ENCODE measurements at regions not wholly inside any gene's neighbourhood (a gene's known extent, or its start where the extent isn't known, plus 50 kb on each side); places are given as distances from the start of the nearest gene placed in this dataset.

DNA sequence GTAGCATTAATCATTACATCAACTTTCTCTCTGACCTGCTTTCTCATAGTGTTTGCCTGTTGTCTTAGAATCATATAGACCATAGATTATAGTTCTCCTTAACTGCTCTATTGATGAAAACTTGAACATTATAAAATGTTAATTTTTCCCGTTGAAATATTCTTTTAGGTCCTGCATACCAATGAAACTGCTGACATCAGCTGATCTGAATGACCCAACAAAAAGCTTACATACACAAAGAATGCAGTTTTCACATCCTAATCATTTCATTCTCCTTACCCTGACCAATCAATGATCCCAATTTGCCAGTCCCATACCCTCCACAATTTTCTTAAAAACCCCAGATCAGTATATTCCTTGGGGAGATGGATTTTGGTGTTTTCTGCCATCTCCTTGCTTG is 302.9 kb upstream of the MBL2 start:
- Histone ChIP-seq H3K79me2 (ENCODE audit: low read depth) (no peaks in the 10 kb centered on the region), H3K9me3 (ENCODE audit: low read depth) (no peaks in the 10 kb centered on the region), H4K20me1 (ENCODE audit: low read depth) (no peaks in the 10 kb centered on the region), H3K36me3 (no peaks in the 10 kb centered on the region), H3K4me2 (no peak overlapping the region), H3K4me1 (no peaks in the 10 kb centered on the region), H3K27ac (no peak overlapping the region), H3K4me3 (no peak overlapping the region), H3K27me3 (no peaks in the 10 kb centered on the region), H3K9ac (no peak overlapping the region), H3F3A (ENCODE audit: low read depth) (no peaks in the 10 kb centered on the region), H2AFZ (replicated peaks) (no peak overlapping the region)
- Mint-ChIP-seq H3K27me3 (ENCODE audit: insufficient read depth, low read depth) (no peaks in the 10 kb centered on the region), H3K4me3 (no peak overlapping the region), H3K9me3 (no peaks in the 10 kb centered on the region), H3K27ac (no peak overlapping the region), H3K36me3 (no peaks in the 10 kb centered on the region), H3K4me1 (no peaks in the 10 kb centered on the region)
- DNase-seq (ENCODE audit: low spot score), result no peak
- no peak for TF ChIP-seq EZH2 (IDR thresholded peaks at IDR 0.05)

DNA sequence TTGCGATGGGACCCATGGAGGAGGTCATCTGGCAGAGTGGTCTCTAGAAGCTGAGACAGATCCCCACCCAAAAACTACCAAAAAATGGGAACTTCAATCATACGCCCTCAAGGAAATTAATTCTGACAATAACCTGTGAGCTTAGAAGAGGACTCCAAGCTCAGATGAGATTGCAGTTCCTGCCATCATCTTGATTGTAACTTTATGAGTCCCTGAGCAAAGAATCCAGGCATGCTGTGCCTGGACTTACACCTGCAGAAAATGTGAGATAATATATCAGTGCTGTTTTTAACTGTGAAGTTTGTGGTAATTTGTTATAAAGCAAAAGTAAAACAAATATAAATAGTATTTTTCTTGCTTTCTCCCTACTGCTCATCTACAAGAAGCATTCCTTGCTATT is 299.6 kb upstream of the MBL2 start:
- H3K27me3 Mint-ChIP-seq (ENCODE audit: insufficient read depth, low read depth), result no peaks in the 10 kb centered on the region
- no peak overlapping the region for H2AFZ ChIP-seq (replicated peaks)
- no peak overlapping the region for H3K4me3 Mint-ChIP-seq

DNA sequence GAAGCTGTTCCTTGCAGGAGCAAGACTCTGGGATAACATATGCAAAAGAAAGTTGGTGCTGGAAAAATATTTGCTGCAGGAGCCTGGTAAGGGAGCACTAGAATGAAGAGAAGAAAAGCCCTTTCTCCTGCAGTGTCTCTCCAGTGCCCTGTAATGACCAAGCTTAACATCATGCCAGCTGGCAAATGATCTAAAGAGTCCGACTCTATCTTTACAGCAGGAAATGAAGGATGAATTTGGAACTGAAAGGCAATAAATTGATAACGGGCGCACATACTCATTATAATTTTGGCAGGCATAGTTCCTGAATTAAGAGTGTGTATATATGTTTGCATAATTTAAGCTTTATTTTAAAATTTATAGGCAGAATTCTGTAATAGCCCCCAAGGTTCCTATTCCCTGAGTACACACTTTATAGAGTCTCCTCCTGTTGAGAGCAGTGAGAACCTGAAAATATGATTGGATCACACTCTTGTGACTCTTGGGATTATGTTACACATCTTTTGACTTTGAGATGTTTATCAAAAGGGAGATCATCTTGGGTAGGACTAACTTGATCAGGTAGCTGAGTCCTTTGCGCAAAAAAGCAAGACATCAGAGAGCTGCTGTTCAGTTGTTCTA is 299.0 kb upstream of the MBL2 start:
- Histone ChIP-seq H3K9me3 (ENCODE audit: low read depth) (no peaks in the 10 kb centered on the region), H3K4me1 (no peaks in the 10 kb centered on the region), H3K27me3 (no peaks in the 10 kb centered on the region), H3K27ac (no peak overlapping the region), H4K20me1 (ENCODE audit: low read depth) (no peaks in the 10 kb centered on the region), H3K4me2 (no peak overlapping the region), H2AFZ (replicated peaks) (no peak overlapping the region), H3F3A (ENCODE audit: low read depth) (no peaks in the 10 kb centered on the region), H3K36me3 (no peaks in the 10 kb centered on the region), H3K4me3 (no peak overlapping the region), H3K9ac (no peak overlapping the region), H3K79me2 (ENCODE audit: low read depth) (no peaks in the 10 kb centered on the region)
- DNase-seq (ENCODE audit: low spot score), result no peak
- no peaks in the 10 kb centered on the region for H3K4me1 Mint-ChIP-seq
- no peaks in the 10 kb centered on the region for H3K27me3 Mint-ChIP-seq (ENCODE audit: insufficient read depth, low read depth)
- no peaks in the 10 kb centered on the region for H3K9me3 Mint-ChIP-seq
- no peak overlapping the region for H3K4me3 Mint-ChIP-seq
- TF ChIP-seq EZH2 (IDR thresholded peaks at IDR 0.05), result no peak
- TF ChIP-seq, protein P1, sequence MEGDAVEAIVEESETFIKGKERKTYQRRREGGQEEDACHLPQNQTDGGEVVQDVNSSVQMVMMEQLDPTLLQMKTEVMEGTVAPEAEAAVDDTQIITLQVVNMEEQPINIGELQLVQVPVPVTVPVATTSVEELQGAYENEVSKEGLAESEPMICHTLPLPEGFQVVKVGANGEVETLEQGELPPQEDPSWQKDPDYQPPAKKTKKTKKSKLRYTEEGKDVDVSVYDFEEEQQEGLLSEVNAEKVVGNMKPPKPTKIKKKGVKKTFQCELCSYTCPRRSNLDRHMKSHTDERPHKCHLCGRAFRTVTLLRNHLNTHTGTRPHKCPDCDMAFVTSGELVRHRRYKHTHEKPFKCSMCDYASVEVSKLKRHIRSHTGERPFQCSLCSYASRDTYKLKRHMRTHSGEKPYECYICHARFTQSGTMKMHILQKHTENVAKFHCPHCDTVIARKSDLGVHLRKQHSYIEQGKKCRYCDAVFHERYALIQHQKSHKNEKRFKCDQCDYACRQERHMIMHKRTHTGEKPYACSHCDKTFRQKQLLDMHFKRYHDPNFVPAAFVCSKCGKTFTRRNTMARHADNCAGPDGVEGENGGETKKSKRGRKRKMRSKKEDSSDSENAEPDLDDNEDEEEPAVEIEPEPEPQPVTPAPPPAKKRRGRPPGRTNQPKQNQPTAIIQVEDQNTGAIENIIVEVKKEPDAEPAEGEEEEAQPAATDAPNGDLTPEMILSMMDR (IDR thresholded peaks at IDR 0.05), result no peak
- no peak for TF ChIP-seq EZH2phosphoT487 (IDR thresholded peaks at IDR 0.05)
- no peaks in the 10 kb centered on the region for H3K36me3 Mint-ChIP-seq
- H3K27ac Mint-ChIP-seq, result no peak overlapping the region

More for the DNA sequence above, 299.6 kb upstream of the MBL2 start:
- DNase-seq (ENCODE audit: low spot score), result no peak
- Histone ChIP-seq H3K9ac (no peak overlapping the region), H3F3A (ENCODE audit: low read depth) (no peaks in the 10 kb centered on the region), H3K4me1 (no peaks in the 10 kb centered on the region), H3K36me3 (no peaks in the 10 kb centered on the region), H3K27me3 (no peaks in the 10 kb centered on the region), H4K20me1 (ENCODE audit: low read depth) (no peaks in the 10 kb centered on the region), H3K4me2 (no peak overlapping the region), H3K4me3 (no peak overlapping the region), H3K27ac (no peak overlapping the region), H3K79me2 (ENCODE audit: low read depth) (no peaks in the 10 kb centered on the region), H3K9me3 (ENCODE audit: low read depth) (no peaks in the 10 kb centered on the region)
- no peaks in the 10 kb centered on the region for H3K9me3 Mint-ChIP-seq
- H3K36me3 Mint-ChIP-seq, result no peaks in the 10 kb centered on the region
- TF ChIP-seq EZH2phosphoT487 (IDR thresholded peaks at IDR 0.05) (no peak), EZH2 (IDR thresholded peaks at IDR 0.05) (no peak)
- TF ChIP-seq, protein P1 (IDR thresholded peaks at IDR 0.05), result no peak
- H3K27ac Mint-ChIP-seq, result no peak overlapping the region
- no peaks in the 10 kb centered on the region for H3K4me1 Mint-ChIP-seq

DNA sequence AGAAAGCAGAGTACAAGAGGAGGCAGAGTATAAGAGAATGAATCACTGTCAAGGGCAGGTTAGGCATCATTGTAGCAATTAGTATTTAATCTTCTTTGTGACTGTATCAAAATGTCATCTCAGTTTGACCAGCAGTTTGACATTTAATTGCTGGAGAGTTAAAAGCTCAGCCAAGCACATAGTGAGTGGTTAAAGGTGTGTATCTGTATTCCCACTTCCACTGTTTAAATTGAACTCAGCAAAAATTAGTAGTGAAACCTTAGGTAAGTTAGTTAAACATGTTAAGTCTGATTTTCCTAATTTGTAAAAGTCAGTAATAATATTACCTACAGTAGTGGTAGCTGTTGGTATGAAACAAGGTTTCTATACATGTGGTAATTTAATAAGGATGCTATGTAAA is 296.4 kb upstream of the MBL2 start:
- no peak overlapping the region for H2AFZ ChIP-seq (replicated peaks)
- Mint-ChIP-seq H3K27me3 (ENCODE audit: insufficient read depth, low read depth) (no peaks in the 10 kb centered on the region), H3K4me1 (no peaks in the 10 kb centered on the region), H3K27ac (no peak overlapping the region), H3K9me3 (no peaks in the 10 kb centered on the region), H3K4me3 (no peak overlapping the region), H3K36me3 (no peaks in the 10 kb centered on the region)
- no peak for DNase-seq (ENCODE audit: low spot score)
- H3K79me2 ChIP-seq (ENCODE audit: low read depth), result no peaks in the 10 kb centered on the region
- TF ChIP-seq EZH2 (IDR thresholded peaks at IDR 0.05) (no peak), EZH2phosphoT487 (IDR thresholded peaks at IDR 0.05) (no peak)
- TF ChIP-seq, protein P1 (IDR thresholded peaks at IDR 0.05), result no peak
- no peaks in the 10 kb centered on the region for H3F3A ChIP-seq (ENCODE audit: low read depth)
- H3K4me2 ChIP-seq, result no peak overlapping the region
- H3K4me3 ChIP-seq, result no peak overlapping the region
- H4K20me1 ChIP-seq (ENCODE audit: low read depth), result no peaks in the 10 kb centered on the region
- H3K4me1 ChIP-seq, result no peaks in the 10 kb centered on the region
- H3K36me3 ChIP-seq, result peaks cover 2% of the 10 kb centered on the region
- no peaks in the 10 kb centered on the region for H3K27me3 ChIP-seq
- no peak overlapping the region for H3K27ac ChIP-seq
- H3K9ac ChIP-seq, result no peak overlapping the region
- no peaks in the 10 kb centered on the region for H3K9me3 ChIP-seq (ENCODE audit: low read depth)
